Globus pallidus (tissue), 1 donor: ENCODE measurements at regions not wholly inside any gene's neighbourhood (a gene's known extent, or its start where the extent isn't known, plus 50 kb on each side); places are given as distances from the start of the nearest gene placed in this dataset.
"Not testable (repeated sequence)": the region's sequence is repeated elsewhere in the genome, so short reads cannot be mapped to it uniquely, and the experiment has no call there.

Experiments
- DNase-seq: peaks from one replicate; pipeline ENCODE4 v3.0.0-alpha.2; 2015; ENCODE audit warnings: low spot score

DNA sequence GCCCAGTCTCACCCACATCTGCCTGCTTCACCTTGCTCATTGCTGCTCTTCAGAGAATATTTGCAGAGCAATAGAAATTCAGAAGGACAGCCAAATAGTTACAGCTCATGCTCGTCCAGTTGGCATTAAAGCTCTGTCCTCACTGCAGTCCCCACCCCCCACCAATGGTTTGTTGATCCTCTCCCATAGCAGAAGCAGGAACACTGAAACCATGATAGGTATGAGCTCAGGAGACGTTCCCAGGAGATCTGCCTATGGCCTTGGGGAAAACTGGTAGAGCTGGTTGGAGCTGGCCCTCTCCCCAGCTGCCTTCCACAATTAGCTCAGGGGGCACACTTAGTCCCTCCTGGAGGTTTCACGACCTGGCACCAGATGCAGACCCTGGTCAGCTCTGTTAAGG, 68.6 kb upstream of the KMT2C start:
- no peak for DNase-seq

DNA sequence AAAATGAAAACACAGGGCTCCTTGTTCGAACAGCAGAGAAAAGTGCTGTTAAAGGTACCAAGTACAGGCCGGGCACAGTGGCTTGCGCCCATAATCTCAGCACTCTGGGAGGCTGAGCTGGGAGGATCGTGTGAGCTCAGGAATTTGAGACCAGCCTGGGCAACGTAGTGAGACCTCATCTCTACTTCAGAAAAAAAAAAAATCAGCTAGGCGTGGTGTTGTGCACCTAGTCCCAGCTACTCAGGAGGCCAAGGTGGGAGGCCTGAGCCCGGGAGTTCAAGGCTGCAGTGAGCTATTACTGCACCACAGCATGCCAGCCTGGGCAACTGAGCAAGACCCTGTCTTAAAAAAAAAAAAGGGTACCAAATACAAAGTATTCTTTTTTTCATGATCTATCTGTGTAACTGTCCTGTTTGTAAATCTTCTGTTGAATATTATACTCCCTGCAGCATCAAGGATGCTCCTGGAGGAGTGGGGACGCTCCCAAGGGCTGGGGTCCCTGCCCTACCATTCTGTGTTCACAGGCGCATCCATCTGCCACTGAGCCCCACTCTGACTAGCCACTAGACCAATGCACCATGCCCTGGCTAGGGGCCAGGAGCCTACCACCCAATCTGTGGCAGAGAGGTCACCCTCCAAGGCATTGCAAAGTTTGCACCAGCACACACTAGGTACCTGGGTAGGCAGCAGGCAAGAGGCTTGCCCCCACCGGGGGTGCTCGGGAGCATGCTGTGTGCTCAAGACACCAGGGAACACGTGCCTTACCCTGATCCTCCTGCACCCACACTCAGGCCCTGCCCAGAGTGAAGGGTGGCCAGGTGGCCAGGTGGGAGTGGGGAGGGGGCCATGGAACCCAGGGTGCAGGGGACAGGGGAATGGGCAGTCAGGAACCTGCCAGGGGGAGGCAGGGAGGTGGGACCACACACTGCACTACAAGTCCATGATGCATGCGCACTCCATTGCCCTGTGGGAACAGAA, 67.3 kb upstream of the KMT2C start:
- DNase-seq: no peak

DNA sequence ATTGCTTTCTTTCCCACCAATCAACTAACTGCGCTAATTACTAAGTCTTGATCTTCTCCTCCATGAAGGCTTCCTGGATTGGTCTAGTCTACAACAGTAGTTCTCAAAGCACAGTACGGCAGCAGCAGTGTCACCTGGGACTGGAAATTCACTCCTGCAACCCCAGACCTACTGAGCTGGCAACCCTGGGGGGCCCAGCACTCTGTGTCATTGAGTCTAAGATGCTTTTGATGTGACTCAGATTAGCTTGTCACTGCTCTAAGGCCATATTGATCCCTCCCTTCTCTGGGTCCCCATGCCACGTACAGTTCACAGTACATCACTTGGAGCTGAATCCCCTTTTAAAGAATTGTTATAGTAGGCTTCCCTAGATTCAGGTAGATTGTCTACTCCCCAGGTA, 65.7 kb upstream of the KMT2C start:
- DNase-seq: no peak

DNA sequence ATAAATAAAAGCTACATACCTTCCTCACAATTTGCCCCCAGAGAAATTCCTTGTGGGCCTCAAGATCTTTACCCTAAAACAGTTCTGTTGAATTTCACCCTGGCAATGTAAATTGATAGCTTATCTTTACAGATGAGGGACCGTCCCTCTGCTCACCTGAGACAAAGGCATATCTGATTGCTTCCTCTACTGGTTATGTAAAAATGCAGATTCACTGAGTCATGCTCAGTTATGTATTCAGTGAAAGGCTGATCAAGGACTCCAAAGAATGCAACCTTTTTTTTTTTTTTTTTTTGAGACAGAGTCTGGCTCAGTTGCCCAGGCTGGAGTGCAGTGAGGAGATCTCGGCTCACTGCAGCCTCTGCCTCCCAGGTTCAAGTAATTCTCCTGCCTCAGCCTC, 64.2 kb upstream of the KMT2C start:
- not testable (repeated sequence) for DNase-seq

DNA sequence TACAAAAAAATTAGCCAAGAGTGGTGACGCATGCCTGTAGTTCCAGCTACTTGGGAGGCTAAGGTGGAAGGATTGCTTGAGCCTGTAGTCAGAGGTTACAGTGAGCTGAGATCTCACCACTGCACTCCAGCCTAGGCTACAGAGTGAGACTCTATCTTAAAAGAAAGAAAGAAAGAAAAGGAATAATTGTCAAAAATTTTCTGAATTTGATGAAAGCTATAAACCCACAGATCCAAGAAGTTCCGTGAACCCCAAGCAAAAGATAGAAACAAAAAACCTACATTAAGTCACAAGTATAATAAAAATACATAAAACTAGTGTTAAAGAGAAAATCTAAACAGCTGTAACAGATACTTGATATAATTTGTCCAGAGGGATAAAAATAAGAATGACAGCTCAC, 60.1 kb upstream of the KMT2C start:
- no peak for DNase-seq

DNA sequence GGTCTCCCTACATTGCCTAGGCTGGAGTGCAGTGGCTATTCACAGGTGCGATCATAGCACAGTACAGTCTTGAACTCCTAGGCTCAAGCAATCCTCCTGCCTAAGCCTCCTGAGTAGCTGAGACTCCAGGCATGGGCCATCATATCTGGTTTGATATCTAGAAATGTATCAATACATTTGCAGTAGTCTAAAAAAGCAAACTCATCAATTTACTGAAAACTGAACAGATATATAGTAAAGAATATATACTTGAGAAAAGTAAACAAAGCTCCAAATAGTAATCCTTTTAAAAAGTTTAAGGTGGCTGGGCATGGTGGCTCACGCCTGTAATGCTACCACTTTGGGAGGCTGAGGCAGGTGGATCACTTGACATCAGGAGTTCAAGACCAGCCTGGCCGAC, 57.1 kb upstream of the KMT2C start:
- DNase-seq: no peak

DNA sequence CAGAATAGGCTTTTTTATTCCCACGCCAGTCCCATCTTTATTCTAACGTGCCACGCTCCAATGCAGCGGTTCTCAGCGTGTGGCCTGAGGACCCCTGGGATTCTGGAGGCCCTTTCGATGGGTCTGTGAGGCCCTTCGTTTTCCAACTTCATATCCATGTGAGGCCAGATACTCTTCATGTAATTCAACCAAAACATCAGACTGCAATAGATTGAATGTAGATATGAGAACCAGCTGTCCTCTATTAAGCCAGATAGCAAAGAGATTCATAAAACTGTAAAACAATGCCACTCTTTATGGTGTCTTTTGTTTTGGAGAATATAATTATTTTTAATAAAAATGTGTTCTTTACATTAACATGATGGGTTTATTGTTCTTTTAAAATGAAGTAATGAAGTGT, 53.2 kb upstream of the KMT2C start:
- DNase-seq: no peak

DNA sequence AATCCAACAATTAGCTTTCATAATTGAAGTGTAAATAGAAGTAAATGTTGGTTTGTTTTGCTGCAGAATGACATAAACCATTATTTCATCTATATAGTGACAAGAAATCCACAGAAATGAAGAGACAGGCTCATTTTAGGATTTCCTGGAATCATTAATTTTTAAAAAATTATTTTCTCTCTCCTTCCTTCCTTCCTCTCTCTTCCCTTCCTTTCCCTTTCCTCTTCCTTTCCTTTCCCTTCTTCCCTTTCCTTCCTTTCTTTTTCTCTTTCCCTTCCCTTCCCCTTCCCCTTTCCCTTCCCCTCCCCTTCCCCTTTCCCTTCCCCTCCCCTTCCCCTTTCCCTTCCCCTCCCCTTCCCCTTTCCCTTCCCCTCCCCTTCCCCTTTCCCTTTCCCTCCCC, 51.2 kb upstream of the KMT2C start:
- DNase-seq: no peak

DNA sequence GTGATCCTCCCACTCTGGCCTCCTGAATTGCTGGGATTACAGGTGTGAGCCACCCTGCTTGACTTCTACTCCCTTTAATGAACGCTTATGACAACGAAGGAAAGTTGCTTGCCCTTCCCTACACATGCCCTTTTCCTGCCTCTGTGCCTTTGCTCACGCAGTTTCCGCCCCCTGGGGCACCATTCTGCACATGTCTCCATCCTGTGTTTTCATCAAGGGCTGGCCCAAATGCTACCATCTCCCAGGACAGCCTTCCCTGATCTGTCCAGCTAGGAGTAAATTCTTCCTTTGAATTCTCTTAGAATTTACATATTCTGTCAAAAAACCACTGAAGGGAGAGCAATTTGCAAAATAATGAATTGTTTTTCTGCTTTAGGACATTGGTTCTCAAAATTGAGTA, 50.0 kb upstream of the KMT2C start:
- no peak for DNase-seq
